Neural progenitor cell (in vitro differentiated cells): ENCODE measurements at regions not wholly inside any gene's neighbourhood (a gene's known extent, or its start where the extent isn't known, plus 50 kb on each side); places are given as distances from the start of the nearest gene placed in this dataset.

Source experiments
- DNase-seq: peaks from one replicate; pipeline ENCODE4 v3.0.0-alpha.2; 2016; ENCODE audit warnings: low spot score
- H2AFZ ChIP-seq: fragments of 200-600 bp; sonication (generic); replicated peaks from 2 replicates; pipeline ENCODE4 v1.6.1; 2016; ENCODE audit warnings: antibody characterized with exemption
- H3F3A ChIP-seq: fragments of 200-600 bp; sonication (generic); 2 replicates; pipeline ENCODE4 v1.6.1; 2016; ENCODE audit warnings: antibody characterized with exemption, low read depth
- H3K27ac ChIP-seq: fragments of 200-600 bp; sonication (generic); 2 replicates; pipeline ENCODE4 v1.5.1; 2016; ENCODE audit warnings: mild to moderate bottlenecking
- H3K27me3 ChIP-seq: fragments of 200-600 bp; sonication (generic); 2 replicates; pipeline ENCODE4 v1.6.1; 2016; ENCODE audit warnings: mild to moderate bottlenecking, moderate library complexity
- H3K36me3 ChIP-seq: fragments of 200-600 bp; sonication (generic); 2 replicates; pipeline ENCODE4 v1.5.1; 2016
- H3K4me1 ChIP-seq: fragments of 200-600 bp; sonication (generic); 2 replicates; pipeline ENCODE4 v1.6.1; 2016; ENCODE audit warnings: mixed run types
- H3K4me2 ChIP-seq: fragments of 200-600 bp; sonication (generic); 2 replicates; pipeline ENCODE4 v1.6.1; 2016
- H3K4me3 ChIP-seq: fragments of 200-600 bp; sonication (generic); 2 replicates; pipeline ENCODE4 v1.5.1; 2016
- H3K79me2 ChIP-seq: fragments of 200-600 bp; sonication (generic); 2 replicates; pipeline ENCODE4 v1.6.1; 2016; ENCODE audit warnings: low read depth
- H3K9ac ChIP-seq: fragments of 200-600 bp; sonication (generic); 2 replicates; pipeline ENCODE4 v1.6.1; 2016
- H3K9me3 ChIP-seq: fragments of 200-600 bp; sonication (generic); 2 replicates; pipeline ENCODE4 v1.5.1; 2016; ENCODE audit warnings: low read depth
- H4K20me1 ChIP-seq: fragments of 200-600 bp; sonication (generic); 2 replicates; pipeline ENCODE4 v1.6.1; 2016; ENCODE audit warnings: low read depth
- H3K27ac Mint-ChIP-seq: 3 replicates; pipeline ENCODE4 v1.8.0; 2021; ENCODE audit warnings: mixed read lengths
- H3K27me3 Mint-ChIP-seq: 2 replicates; pipeline ENCODE4 v1.8.0; 2022; ENCODE audit warnings: low read depth, mild to moderate bottlenecking, inconsistent platforms, moderate library complexity, mixed read lengths; ENCODE audit not compliant: insufficient read depth
- H3K36me3 Mint-ChIP-seq: 3 replicates; pipeline ENCODE4 v1.8.0; 2021; ENCODE audit warnings: mixed read lengths
- H3K4me1 Mint-ChIP-seq: 3 replicates; pipeline ENCODE4 v1.8.0; 2021; ENCODE audit warnings: mixed read lengths
- H3K4me3 Mint-ChIP-seq: 3 replicates; pipeline ENCODE4 v1.8.0; 2021; ENCODE audit warnings: mild to moderate bottlenecking, moderate library complexity, mixed read lengths
- H3K9me3 Mint-ChIP-seq: 3 replicates; pipeline ENCODE4 v1.8.0; 2020; ENCODE audit warnings: mixed read lengths
- CTCF ChIP-seq: fragments of 200-600 bp; sonication (generic); IDR thresholded peaks from 2 replicates; pipeline ENCODE4 v1.5.1; 2017; ENCODE audit warnings: antibody characterized with exemption, mild to moderate bottlenecking
- EZH2 ChIP-seq: fragments of 200-600 bp; sonication (generic); IDR thresholded peaks from 2 replicates; pipeline ENCODE4 v1.6.1; 2017; ENCODE audit warnings: antibody characterized with exemption, mild to moderate bottlenecking, moderate library complexity
- EZH2phosphoT487 ChIP-seq: fragments of 200-600 bp; sonication (generic); IDR thresholded peaks from 2 replicates; pipeline ENCODE4 v1.6.1; 2017; ENCODE audit warnings: antibody characterized with exemption

GRCh38 chr10:117903854-117904253 lies 142.9 kb downstream of the RAB11FIP2 start:
- Histone ChIP-seq H3K27me3 (no peaks in the 10 kb centered on the region), H3F3A (no peaks in the 10 kb centered on the region), H2AFZ (no peak overlapping the region), H3K9ac (no peak overlapping the region), H3K4me3 (no peak overlapping the region), H4K20me1 (no peaks in the 10 kb centered on the region), H3K36me3 (no peaks in the 10 kb centered on the region), H3K79me2 (no peaks in the 10 kb centered on the region), H3K27ac (no peak overlapping the region), H3K4me2 (no peak overlapping the region), H3K9me3 (no peaks in the 10 kb centered on the region), H3K4me1 (peaks cover 25% of the 10 kb centered on the region)
- H3K27me3 Mint-ChIP-seq = peaks cover 2% of the 10 kb centered on the region
- H3K9me3 Mint-ChIP-seq = no peaks in the 10 kb centered on the region
- no peak overlapping the region for H3K27ac Mint-ChIP-seq
- H3K36me3 Mint-ChIP-seq = no peaks in the 10 kb centered on the region
- TF ChIP-seq EZH2phosphoT487 (no peak), CTCF (no peak), EZH2 (no peak)
- H3K4me1 Mint-ChIP-seq = peaks cover 15% of the 10 kb centered on the region
- no peak for DNase-seq
- H3K4me3 Mint-ChIP-seq = no peak overlapping the region

- no peak overlapping the region for H2AFZ ChIP-seq
- H3K9ac ChIP-seq = no peak overlapping the region
- Mint-ChIP-seq H3K27ac (no peak overlapping the region), H3K4me1 (peaks cover 9% of the 10 kb centered on the region), H3K4me3 (no peak overlapping the region), H3K9me3 (no peaks in the 10 kb centered on the region), H3K27me3 (no peaks in the 10 kb centered on the region), H3K36me3 (no peaks in the 10 kb centered on the region)
- H3K36me3 ChIP-seq = no peaks in the 10 kb centered on the region
- no peaks in the 10 kb centered on the region for H3F3A ChIP-seq
- DNase-seq = no peak
- no peaks in the 10 kb centered on the region for H3K27me3 ChIP-seq
- no peak overlapping the region for H3K4me2 ChIP-seq
- no peak for TF ChIP-seq CTCF
- no peak for TF ChIP-seq EZH2phosphoT487
- no peak for TF ChIP-seq EZH2
- no peak overlapping the region for H3K4me3 ChIP-seq
- no peak overlapping the region for H3K27ac ChIP-seq
- H3K4me1 ChIP-seq = peaks cover 13% of the 10 kb centered on the region
- H3K79me2 ChIP-seq = no peaks in the 10 kb centered on the region
- no peaks in the 10 kb centered on the region for H4K20me1 ChIP-seq
- H3K9me3 ChIP-seq = no peaks in the 10 kb centered on the region
These were observed 141.3 kb downstream of the RAB11FIP2 start for GRCh38 chr10:117905404-117905803.

GRCh38 chr10:117911684-117912083 lies 135.1 kb downstream of the RAB11FIP2 start:
- no peak for DNase-seq
- Mint-ChIP-seq H3K4me1 (peaks cover 3% of the 10 kb centered on the region), H3K27me3 (no peaks in the 10 kb centered on the region), H3K36me3 (no peaks in the 10 kb centered on the region), H3K9me3 (no peaks in the 10 kb centered on the region), H3K27ac (no peak overlapping the region), H3K4me3 (no peak overlapping the region)
- Histone ChIP-seq H4K20me1 (no peaks in the 10 kb centered on the region), H3K79me2 (no peaks in the 10 kb centered on the region), H3K9me3 (no peaks in the 10 kb centered on the region), H3K4me1 (peaks cover 13% of the 10 kb centered on the region), H3K36me3 (no peaks in the 10 kb centered on the region), H3K4me3 (no peak overlapping the region), H3K9ac (no peak overlapping the region), H3K27me3 (no peaks in the 10 kb centered on the region), H3K27ac (no peak overlapping the region), H3F3A (no peaks in the 10 kb centered on the region), H2AFZ (no peak overlapping the region), H3K4me2 (no peak overlapping the region)
- TF ChIP-seq EZH2phosphoT487 (no peak), EZH2 (no peak), CTCF (no peak)
